MM.1S (cell line): ENCODE measurements at regions not wholly inside any gene's neighbourhood (a gene's known extent, or its start where the extent isn't known, plus 50 kb on each side); places are given as distances from the start of the nearest gene placed in this dataset.
A peak's percentile ranks its signal among the peaks of the same experiment; 100 is the strongest.

Experiments used
- DNase-seq: peaks from one replicate; pipeline ENCODE4 v3.0.0-alpha.2; 2015
- H2AFZ ChIP-seq: fragments of 300-600 bp; sonication (generic); 2 replicates; pipeline ENCODE4 v1.6.0; 2016; ENCODE audit warnings: antibody characterized with exemption, low read length
- H3F3A ChIP-seq: fragments of 300-600 bp; sonication (generic); 2 replicates; pipeline ENCODE4 v1.6.1; 2016; ENCODE audit warnings: mild to moderate bottlenecking, antibody characterized with exemption, low read length, moderate library complexity, mixed read lengths; ENCODE audit not compliant: insufficient read depth
- H3K27ac ChIP-seq: fragments of 300-600 bp; sonication (generic); 2 replicates; pipeline ENCODE4 v1.5.1; 2016; ENCODE audit warnings: mild to moderate bottlenecking, low read length
- H3K27me3 ChIP-seq: fragments of 300-600 bp; sonication (generic); replicated peaks from 2 replicates; pipeline ENCODE4 v1.6.0; 2016; ENCODE audit warnings: low read length; ENCODE audit not compliant: insufficient read depth
- H3K36me3 ChIP-seq: fragments of 300-600 bp; sonication (generic); replicated peaks from 2 replicates; pipeline ENCODE4 v1.6.1; 2016; ENCODE audit warnings: mild to moderate bottlenecking, low read length, mixed read lengths; ENCODE audit not compliant: insufficient read depth
- H3K4me1 ChIP-seq: fragments of 300-600 bp; sonication (generic); 2 replicates; pipeline ENCODE4 v1.6.1; 2016; ENCODE audit warnings: low read length, mixed read lengths
- H3K4me2 ChIP-seq: fragments of 300-600 bp; sonication (generic); 2 replicates; pipeline ENCODE4 v1.6.0; 2016; ENCODE audit warnings: low read depth, low read length
- H3K4me3 ChIP-seq: fragments of 300-600 bp; sonication (generic); 2 replicates; pipeline ENCODE4 v1.5.1; 2016; ENCODE audit warnings: low read length, mixed read lengths
- H3K79me2 ChIP-seq: fragments of 300-600 bp; sonication (generic); 2 replicates; pipeline ENCODE4 v1.6.1; 2016; ENCODE audit warnings: mixed run types, low read length, mixed read lengths
- H3K9ac ChIP-seq: fragments of 300-600 bp; sonication (generic); 2 replicates; pipeline ENCODE4 v1.6.1; 2016; ENCODE audit warnings: low read length, mixed read lengths
- H3K9me2 ChIP-seq: fragments of 300-600 bp; sonication (generic); replicated peaks from 2 replicates; pipeline ENCODE4 v1.6.1; 2016; ENCODE audit warnings: mild to moderate bottlenecking, low read length, mixed read lengths; ENCODE audit not compliant: insufficient read depth
- H3K9me3 ChIP-seq: fragments of 300-600 bp; sonication (generic); replicated peaks from 2 replicates; pipeline ENCODE4 v1.6.1; 2016; ENCODE audit warnings: mild to moderate bottlenecking, low read length, mixed read lengths; ENCODE audit not compliant: insufficient read depth
- H4K20me1 ChIP-seq: fragments of 300-600 bp; sonication (generic); 2 replicates; pipeline ENCODE4 v1.6.1; 2016; ENCODE audit warnings: mild to moderate bottlenecking, low read length, moderate library complexity, mixed read lengths; ENCODE audit not compliant: insufficient read depth
- EZH2 ChIP-seq: fragments of 300-600 bp; sonication (generic); optimal IDR thresholded peaks from 2 replicates; pipeline ENCODE3; 2017; ENCODE audit warnings: low read depth, mild to moderate bottlenecking, antibody characterized with exemption, low read length, mixed read lengths
- TF ChIP-seq, protein P1 (sequence below): fragments of 300-600 bp; sonication (generic); IDR thresholded peaks from 2 replicates; pipeline ENCODE4 v1.5.1; 2016; ENCODE audit warnings: antibody characterized with exemption, low read length, mixed read lengths

DNA sequence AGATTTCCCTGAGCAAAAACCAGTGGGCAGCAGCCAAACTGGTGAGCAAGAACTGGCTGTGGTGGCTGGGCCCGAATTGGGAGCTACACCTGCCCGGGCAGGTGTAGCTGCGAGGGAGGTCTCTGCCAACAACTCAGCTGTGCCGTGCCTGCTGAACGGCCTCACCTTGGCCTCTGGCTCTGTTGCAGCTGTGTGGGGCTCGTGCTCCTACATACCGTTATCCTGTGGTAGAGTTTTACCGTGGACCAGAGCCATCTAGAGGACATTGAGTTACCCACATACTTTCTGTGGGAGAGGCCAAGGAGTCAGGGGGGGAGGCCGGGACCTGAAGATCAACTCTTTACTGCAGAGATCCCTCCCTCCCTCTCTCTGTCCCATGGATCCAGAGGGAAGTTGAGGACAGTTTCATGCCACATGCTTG is 113.2 kb downstream of the TM9SF2 start:
- TF ChIP-seq, protein P1, sequence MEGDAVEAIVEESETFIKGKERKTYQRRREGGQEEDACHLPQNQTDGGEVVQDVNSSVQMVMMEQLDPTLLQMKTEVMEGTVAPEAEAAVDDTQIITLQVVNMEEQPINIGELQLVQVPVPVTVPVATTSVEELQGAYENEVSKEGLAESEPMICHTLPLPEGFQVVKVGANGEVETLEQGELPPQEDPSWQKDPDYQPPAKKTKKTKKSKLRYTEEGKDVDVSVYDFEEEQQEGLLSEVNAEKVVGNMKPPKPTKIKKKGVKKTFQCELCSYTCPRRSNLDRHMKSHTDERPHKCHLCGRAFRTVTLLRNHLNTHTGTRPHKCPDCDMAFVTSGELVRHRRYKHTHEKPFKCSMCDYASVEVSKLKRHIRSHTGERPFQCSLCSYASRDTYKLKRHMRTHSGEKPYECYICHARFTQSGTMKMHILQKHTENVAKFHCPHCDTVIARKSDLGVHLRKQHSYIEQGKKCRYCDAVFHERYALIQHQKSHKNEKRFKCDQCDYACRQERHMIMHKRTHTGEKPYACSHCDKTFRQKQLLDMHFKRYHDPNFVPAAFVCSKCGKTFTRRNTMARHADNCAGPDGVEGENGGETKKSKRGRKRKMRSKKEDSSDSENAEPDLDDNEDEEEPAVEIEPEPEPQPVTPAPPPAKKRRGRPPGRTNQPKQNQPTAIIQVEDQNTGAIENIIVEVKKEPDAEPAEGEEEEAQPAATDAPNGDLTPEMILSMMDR, result peak; percentile 23
- no peak for TF ChIP-seq EZH2
- H3K27me3 ChIP-seq, result no peaks in the 10 kb centered on the region
- no peaks in the 10 kb centered on the region for H3K9me2 ChIP-seq
- no peak overlapping the region for H3K27ac ChIP-seq
- H3K4me1 ChIP-seq, result no peaks in the 10 kb centered on the region
- no peak overlapping the region for H2AFZ ChIP-seq
- H3K36me3 ChIP-seq, result no peaks in the 10 kb centered on the region
- H3K9me3 ChIP-seq, result no peaks in the 10 kb centered on the region
- H4K20me1 ChIP-seq, result no peaks in the 10 kb centered on the region
- H3K79me2 ChIP-seq, result no peaks in the 10 kb centered on the region
- H3F3A ChIP-seq, result no peaks in the 10 kb centered on the region
- no peak overlapping the region for H3K9ac ChIP-seq
- no peak overlapping the region for H3K4me2 ChIP-seq
- DNase-seq, result peak; percentile 36
- no peak overlapping the region for H3K4me3 ChIP-seq
